ENCODE measurements at regions not wholly inside any gene's neighbourhood (a gene's known extent, or its start where the extent isn't known, plus 50 kb on each side); places are given as distances from the start of the nearest gene placed in this dataset.

DNA sequence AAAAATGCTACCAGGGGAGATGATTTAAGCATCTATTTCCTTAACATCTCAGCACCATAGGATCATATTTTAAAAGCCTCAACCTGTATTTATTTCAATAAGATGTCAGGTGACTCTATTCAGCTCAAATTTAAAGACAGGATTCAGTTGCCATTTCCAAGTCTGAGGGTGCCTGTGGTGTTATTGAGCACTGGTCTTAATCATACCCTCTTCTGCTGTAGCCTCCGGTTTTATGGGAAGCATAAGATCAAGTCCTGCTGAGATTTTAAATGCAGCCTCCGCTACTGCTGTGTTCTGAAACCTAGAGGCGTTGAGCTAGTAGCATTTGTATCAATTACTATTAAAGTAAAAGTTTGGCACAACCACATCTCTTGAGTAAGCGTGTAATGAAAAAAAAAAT, 185.7 kb upstream of the NWD2 start:
- H3K27ac ChIP-seq = no peak overlapping the region
- H3K36me3 ChIP-seq = no peaks in the 10 kb centered on the region
- TF ChIP-seq POLR2A (IDR thresholded peaks at IDR 0.05) (no peak), POLR2AphosphoS5 (IDR thresholded peaks at IDR 0.05) (no peak)
- TF ChIP-seq, protein P1, sequence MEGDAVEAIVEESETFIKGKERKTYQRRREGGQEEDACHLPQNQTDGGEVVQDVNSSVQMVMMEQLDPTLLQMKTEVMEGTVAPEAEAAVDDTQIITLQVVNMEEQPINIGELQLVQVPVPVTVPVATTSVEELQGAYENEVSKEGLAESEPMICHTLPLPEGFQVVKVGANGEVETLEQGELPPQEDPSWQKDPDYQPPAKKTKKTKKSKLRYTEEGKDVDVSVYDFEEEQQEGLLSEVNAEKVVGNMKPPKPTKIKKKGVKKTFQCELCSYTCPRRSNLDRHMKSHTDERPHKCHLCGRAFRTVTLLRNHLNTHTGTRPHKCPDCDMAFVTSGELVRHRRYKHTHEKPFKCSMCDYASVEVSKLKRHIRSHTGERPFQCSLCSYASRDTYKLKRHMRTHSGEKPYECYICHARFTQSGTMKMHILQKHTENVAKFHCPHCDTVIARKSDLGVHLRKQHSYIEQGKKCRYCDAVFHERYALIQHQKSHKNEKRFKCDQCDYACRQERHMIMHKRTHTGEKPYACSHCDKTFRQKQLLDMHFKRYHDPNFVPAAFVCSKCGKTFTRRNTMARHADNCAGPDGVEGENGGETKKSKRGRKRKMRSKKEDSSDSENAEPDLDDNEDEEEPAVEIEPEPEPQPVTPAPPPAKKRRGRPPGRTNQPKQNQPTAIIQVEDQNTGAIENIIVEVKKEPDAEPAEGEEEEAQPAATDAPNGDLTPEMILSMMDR (IDR thresholded peaks at IDR 0.05 in 8 of 11, conservative IDR thresholded peaks at IDR 0.05 in 3 of 11) = no peak
- WGBS, 5 donors = 70 to 89% (median 78%) methylated on average over 4 of the region's 4 CpGs
- H3K27me3 ChIP-seq (replicated peaks in 1 of 7) = no peaks in the 10 kb centered on the region
- no peak for DNase-seq
- no peaks in the 10 kb centered on the region for H3K9me3 ChIP-seq
- intact Hi-C loops (cut with DNase I; ENCODE audit: low total_unique reads) = no loop called here
- H3K4me1 ChIP-seq = no peaks in the 10 kb centered on the region
- H3K4me3 ChIP-seq = no peak overlapping the region

DNA sequence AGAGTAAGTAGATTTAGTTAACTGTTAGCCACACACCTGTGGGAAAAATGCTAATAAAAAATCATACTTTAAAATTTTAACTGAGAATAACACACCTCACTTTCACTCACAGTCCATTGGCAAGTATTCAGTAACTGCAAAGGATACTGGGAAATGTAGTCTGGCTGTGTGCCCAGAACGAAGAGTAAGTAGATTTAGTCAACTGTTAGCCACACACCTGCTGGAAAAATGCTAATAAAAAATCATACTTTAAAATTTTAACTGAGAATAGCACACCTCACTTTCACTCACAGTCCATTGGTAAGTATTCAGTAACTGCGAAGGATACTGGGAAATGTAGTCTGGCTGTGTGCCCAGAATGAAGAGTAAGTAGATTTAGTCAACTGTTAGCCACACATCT, 178.4 kb upstream of the NWD2 start:
- H3K4me1 ChIP-seq = no peaks in the 10 kb centered on the region
- DNase-seq = no peak
- TF ChIP-seq POLR2AphosphoS5 (IDR thresholded peaks at IDR 0.05) = no peak
- no peak for TF ChIP-seq POLR2A (IDR thresholded peaks at IDR 0.05)
- TF ChIP-seq, protein P1 (IDR thresholded peaks at IDR 0.05 in 8 of 11, conservative IDR thresholded peaks at IDR 0.05 in 3 of 11) = no peak
- peaks cover 0 to 9% (median 0%) of the 10 kb centered on the region in 8 donors for H3K9me3 ChIP-seq
- 51 to 69% (median 55%) methylated on average over 2 of the region's 2 CpGs for WGBS, 5 donors
- intact Hi-C loops (cut with DNase I; ENCODE audit: low total_unique reads) = no loop called here
- no peaks in the 10 kb centered on the region for H3K36me3 ChIP-seq
- H3K27ac ChIP-seq = no peak overlapping the region
- no peak overlapping the region for H3K4me3 ChIP-seq
- H3K27me3 ChIP-seq (replicated peaks in 1 of 7) = no peaks in the 10 kb centered on the region

DNA sequence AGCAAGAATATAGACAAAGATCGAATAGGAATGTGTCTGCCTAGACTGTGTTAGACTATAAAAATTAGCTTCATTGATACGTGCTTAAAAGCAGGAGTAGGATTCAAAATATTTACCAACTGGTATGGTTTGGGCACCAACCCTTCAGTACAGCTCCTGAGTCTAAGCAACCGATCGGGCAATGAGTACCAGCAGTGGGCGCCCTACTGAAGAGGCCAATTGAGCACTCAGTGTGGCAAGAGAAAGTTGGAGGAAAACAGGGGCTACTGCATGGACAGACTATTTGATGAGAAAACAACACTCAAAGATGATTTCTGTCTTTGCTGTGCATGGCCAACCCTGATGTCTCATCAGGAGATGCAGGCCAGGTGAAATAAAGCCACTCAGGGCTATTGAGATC, 176.0 kb upstream of the NWD2 start:
- DNase-seq = no peak
- H3K4me3 ChIP-seq = no peak overlapping the region
- no peak for TF ChIP-seq POLR2A (IDR thresholded peaks at IDR 0.05)
- TF ChIP-seq, protein P1 (IDR thresholded peaks at IDR 0.05 in 8 of 11, conservative IDR thresholded peaks at IDR 0.05 in 3 of 11) = no peak
- TF ChIP-seq POLR2AphosphoS5 (IDR thresholded peaks at IDR 0.05) = no peak
- WGBS, 5 donors = 51 to 60% (median 57%) methylated on average over 5 of the region's 5 CpGs
- intact Hi-C loops (cut with DNase I; ENCODE audit: low total_unique reads) = no loop called here
- H3K4me1 ChIP-seq = no peaks in the 10 kb centered on the region
- peaks cover 0 to 9% (median 0%) of the 10 kb centered on the region in 8 donors for H3K9me3 ChIP-seq
- H3K27me3 ChIP-seq (replicated peaks in 1 of 7) = no peaks in the 10 kb centered on the region
- no peaks in the 10 kb centered on the region for H3K36me3 ChIP-seq
- no peak overlapping the region for H3K27ac ChIP-seq

DNA sequence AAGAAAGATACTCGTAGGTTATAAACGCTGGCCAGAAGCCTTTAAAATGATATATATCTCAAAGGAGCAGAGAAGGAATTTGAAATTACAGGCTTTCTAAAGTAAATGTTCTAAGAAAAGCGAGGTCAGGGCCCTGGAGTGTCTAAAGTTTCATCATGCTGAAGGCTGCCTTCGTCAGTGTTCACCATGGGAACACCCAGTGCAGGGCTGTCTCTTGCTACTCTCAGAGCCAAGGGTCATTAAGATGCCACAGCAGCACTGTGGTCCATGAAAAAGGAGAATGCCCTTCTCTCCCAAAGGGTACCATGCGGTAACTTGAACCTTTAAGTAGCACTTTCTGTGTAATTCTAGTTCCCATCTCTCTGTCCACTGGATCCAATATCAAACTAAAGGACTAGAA, 174.5 kb upstream of the NWD2 start:
- Histone ChIP-seq H3K27ac (no peak overlapping the region), H3K9me3 (peaks cover 0 to 9% (median 0%) of the 10 kb centered on the region in 8 donors), H3K36me3 (no peaks in the 10 kb centered on the region), H3K4me1 (no peaks in the 10 kb centered on the region), H3K4me3 (no peak overlapping the region), H3K27me3 (replicated peaks in 1 of 7) (no peaks in the 10 kb centered on the region)
- TF ChIP-seq POLR2A (IDR thresholded peaks at IDR 0.05) (no peak), POLR2AphosphoS5 (IDR thresholded peaks at IDR 0.05) (no peak)
- TF ChIP-seq, protein P1 (IDR thresholded peaks at IDR 0.05 in 8 of 11, conservative IDR thresholded peaks at IDR 0.05 in 3 of 11) = no peak
- WGBS, 5 donors = 66 to 71% (median 69%) methylated on average over 5 of the region's 5 CpGs
- intact Hi-C loops (cut with DNase I; ENCODE audit: low total_unique reads) = no loop called here
- no peak for DNase-seq
